ENCODE measurements at regions not wholly inside any gene's neighbourhood (a gene's known extent, or its start where the extent isn't known, plus 50 kb on each side); places are given as distances from the start of the nearest gene placed in this dataset.

DNA sequence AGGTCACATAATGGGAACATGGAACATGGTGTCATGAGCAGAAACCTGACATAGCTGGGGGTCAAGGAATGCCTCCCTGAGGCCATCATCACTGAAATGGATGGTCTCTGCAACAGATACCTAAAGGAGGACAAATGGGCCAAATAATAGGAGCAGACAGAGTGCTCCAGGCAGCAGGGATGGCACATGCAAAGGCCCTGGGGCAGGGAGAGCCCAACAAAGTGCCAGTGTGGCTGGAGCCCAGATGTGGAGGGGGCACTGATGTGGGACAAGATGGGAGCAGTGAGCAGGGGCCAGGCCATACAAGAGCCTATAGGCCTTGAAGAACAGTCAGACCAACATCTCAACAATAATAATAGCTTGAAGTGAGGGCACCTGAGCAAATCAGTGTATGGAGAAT lies 497.8 kb downstream of the MN1 start:
- TF ChIP-seq, protein P1, sequence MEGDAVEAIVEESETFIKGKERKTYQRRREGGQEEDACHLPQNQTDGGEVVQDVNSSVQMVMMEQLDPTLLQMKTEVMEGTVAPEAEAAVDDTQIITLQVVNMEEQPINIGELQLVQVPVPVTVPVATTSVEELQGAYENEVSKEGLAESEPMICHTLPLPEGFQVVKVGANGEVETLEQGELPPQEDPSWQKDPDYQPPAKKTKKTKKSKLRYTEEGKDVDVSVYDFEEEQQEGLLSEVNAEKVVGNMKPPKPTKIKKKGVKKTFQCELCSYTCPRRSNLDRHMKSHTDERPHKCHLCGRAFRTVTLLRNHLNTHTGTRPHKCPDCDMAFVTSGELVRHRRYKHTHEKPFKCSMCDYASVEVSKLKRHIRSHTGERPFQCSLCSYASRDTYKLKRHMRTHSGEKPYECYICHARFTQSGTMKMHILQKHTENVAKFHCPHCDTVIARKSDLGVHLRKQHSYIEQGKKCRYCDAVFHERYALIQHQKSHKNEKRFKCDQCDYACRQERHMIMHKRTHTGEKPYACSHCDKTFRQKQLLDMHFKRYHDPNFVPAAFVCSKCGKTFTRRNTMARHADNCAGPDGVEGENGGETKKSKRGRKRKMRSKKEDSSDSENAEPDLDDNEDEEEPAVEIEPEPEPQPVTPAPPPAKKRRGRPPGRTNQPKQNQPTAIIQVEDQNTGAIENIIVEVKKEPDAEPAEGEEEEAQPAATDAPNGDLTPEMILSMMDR (IDR thresholded peaks at IDR 0.05; ENCODE audit: low read length) = no peak
- TF ChIP-seq EZH2 (optimal IDR thresholded peaks at IDR 0.05; ENCODE audit: low read depth, low read length) (no peak), EZH2phosphoT487 (IDR thresholded peaks at IDR 0.05; ENCODE audit: low read length) (no peak)

Data from MM.1S (cell line).